Epithelial cell of prostate (primary cell): ENCODE measurements at regions not wholly inside any gene's neighbourhood (a gene's known extent, or its start where the extent isn't known, plus 50 kb on each side); places are given as distances from the start of the nearest gene placed in this dataset.

Source experiments
- DNase-seq: peaks from one replicate; pipeline ENCODE4 v3.0.0-alpha.2; 2011; ENCODE audit warnings: low read depth, low spot score
- H3K27ac ChIP-seq: fragments of 450-650 bp; 2 replicates; pipeline ENCODE4 v1.5.1; 2017; ENCODE audit warnings: mild to moderate bottlenecking

DNA sequence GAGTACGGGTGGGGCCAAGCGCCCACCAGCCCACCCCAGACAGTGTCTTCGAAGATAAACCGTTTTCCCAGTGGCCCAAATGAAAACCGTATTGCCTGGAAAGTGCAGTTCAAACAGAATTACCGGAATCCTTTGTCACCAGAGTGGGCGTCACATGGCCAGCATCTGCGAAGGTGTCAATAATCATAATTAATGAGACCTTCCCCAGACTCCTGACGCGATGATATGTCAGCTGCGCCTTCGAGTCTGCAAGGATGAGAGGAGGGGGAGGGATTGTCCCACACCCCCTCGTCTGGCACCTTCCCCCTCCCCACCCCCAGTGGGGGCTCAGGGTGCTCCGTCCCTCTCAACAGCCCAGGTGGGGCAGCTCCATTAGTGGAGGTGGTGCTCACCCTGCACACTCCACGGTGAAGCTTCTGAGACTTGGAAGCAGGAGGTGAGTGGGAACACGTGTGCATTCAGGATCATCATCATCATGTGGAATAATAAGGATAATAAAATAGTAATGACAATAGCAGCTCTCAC is 215.1 kb downstream of the PTPRU start:
- no peak overlapping the region for H3K27ac ChIP-seq
- DNase-seq: no peak

- no peak overlapping the region for H3K27ac ChIP-seq
- DNase-seq: no peak
These were observed 214.3 kb downstream of the PTPRU start for GRCh38 chr1:29450591-29450990.

DNA sequence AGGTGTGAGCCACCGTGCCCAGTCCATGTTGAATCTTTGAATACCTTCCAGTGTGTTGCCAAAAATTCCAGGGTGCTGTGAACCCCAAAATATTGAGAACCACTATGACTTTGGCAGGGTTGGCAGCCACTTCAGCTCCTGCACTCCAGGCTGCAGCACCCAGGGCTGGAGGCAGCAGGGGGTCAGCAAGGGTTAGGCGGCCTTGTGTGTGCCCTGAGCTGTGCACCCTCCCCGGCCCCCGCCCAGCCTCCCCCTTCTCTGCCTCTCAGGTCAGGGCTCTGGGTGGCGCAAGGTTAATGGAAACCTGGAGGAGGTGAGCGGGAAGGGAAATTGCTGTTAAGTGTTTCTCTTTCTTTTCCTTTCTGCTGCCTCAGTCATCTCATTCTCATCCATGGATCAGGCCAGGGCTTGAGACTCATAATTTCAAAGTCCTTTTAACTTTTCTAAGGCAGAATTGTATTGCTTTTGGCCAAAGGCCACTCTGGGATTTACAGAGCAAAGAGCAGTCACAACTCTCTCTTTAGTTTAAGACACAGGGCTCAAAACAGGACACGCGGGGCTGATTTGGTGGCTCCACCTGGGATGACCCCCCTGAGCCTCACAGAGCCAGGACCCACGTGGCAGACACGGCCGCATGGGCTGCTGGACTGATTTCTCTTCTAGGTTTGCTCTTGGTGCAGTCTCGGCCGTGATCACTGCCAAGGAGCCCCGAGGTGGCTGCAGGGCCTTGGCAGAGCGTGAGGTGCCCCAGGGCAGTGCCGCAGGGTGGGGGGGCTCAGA is 212.3 kb downstream of the PTPRU start:
- no peak for DNase-seq
- H3K27ac ChIP-seq: no peak overlapping the region

GRCh38 chr1:29447368-29447767 is 211.0 kb downstream of the PTPRU start:
- no peak overlapping the region for H3K27ac ChIP-seq
- DNase-seq: no peak

DNA sequence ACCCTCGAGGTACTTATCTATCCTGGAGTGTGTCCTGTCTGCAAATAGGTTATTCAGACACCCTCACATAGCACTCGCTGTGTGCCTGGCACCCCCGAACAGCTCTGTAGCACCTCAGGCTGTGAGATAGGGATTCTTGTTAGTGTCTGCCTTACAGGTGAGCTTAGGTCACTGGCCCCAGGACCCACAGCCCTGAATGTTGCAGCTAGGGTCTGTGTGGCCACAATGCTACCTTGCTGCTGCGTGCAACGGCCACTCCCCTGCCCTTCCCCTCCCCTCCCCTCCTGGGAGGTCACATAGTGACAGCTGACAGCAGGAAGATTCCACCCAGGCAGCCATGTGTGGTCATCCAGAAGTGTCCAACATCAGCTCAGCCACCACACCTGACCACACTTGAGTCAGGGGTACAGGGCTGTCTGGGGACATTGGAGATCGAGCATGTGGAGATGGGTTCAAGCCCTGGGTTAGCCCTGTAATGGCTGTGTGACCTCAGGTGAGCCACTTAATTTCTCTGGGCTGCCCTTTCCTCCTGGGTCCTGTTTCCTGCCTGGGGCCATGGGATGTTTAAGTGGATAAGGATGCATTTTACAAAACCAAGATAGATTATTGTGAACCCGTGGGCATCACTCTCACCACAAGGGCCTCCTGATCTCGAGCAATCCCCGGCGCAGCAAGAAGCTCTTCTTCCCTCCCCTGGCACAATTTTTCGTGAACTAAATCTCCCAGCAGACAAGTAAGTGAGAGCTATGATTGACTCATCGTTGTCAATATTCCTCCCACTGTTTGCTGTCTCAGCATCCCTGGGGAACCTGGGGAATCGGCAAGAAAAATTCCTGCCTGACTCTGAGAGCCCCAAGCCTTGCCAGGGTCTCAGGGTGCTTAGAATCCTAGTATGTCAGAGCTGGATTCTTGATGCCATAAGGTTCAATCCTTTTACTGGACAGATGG is 208.7 kb downstream of the PTPRU start:
- H3K27ac ChIP-seq: no peak overlapping the region
- no peak for DNase-seq

GRCh38 chr1:29444081-29444715 is 207.9 kb downstream of the PTPRU start:
- H3K27ac ChIP-seq: no peak overlapping the region
- no peak for DNase-seq

GRCh38 chr1:29441916-29442668 is 205.8 kb downstream of the PTPRU start:
- no peak for DNase-seq
- no peak overlapping the region for H3K27ac ChIP-seq

- no peak for DNase-seq
- no peak overlapping the region for H3K27ac ChIP-seq
These were observed 203.3 kb downstream of the PTPRU start for GRCh38 chr1:29439615-29440014.

GRCh38 chr1:29438991-29439390 is 202.7 kb downstream of the PTPRU start:
- H3K27ac ChIP-seq: no peak overlapping the region
- no peak for DNase-seq

DNA sequence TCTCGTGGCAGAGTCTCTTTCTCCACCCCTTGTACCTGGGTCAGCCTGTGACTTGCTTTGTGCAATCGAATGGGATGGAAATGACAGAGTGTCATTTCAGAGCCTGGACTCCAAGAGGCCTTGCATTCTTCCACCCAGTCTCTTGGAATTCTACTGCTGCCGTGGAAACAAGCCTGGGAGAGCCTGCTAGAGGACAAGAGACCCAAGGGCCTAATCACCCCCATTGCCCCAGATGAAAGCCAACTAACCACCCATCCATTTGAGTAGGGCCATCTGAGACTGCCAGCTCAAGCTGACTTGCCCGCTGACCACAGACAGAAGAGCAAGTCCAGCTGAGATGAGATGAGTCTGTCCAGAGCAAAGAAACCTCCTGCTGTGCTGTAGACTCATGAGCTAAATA is 201.6 kb downstream of the PTPRU start:
- DNase-seq: no peak
- H3K27ac ChIP-seq: no peak overlapping the region

DNA sequence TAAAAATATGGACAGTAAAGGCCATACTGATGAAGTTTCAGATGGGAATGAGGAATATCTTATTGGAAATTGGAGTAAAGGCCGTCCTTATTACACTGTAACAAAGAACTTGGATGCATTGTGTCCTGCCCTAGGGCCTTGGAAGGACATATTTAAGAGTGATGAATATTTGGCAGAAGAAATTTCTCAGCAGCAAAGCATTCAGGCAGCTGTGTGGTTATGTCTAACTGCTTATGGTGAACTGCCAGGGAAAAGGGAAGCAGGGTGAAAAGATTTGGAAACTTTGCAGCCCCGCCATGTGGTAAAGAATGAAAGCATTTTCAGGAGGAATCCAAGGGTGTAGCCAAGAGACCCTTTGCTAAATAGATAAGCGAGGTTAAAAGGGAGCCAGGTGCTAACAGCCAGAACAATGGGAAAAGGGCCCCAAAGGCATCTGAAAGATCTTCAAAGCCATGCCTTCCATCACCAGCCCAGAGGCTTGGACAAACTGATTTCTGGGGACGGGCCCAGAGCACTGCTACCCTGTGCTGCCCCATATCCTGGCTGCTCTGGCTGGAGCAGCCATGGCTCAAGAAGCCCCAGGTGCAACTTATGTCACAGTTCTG is 200.0 kb downstream of the PTPRU start:
- no peak overlapping the region for H3K27ac ChIP-seq
- DNase-seq: no peak

DNA sequence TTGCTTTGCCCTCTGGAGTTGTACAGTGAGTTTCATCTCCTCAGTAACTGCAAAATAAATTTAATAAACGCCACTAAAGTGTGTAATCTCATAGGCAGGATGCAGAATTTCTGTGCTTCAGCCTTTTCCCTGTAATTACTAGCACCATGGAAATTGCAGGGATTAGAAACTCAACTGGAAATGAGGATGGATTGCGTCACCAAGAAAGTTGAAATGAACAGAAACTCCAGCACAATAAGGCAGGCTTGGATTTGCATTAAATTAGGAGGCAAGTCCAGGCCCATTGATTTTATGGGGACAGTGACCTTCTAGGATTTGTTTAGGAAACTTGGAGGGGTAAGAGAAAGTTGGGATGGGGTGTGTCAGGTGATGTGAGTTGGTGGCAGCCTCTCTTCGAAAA is 197.5 kb downstream of the PTPRU start:
- DNase-seq: no peak
- no peak overlapping the region for H3K27ac ChIP-seq

GRCh38 chr1:29431138-29431537 is 194.8 kb downstream of the PTPRU start:
- no peak overlapping the region for H3K27ac ChIP-seq
- no peak for DNase-seq

DNA sequence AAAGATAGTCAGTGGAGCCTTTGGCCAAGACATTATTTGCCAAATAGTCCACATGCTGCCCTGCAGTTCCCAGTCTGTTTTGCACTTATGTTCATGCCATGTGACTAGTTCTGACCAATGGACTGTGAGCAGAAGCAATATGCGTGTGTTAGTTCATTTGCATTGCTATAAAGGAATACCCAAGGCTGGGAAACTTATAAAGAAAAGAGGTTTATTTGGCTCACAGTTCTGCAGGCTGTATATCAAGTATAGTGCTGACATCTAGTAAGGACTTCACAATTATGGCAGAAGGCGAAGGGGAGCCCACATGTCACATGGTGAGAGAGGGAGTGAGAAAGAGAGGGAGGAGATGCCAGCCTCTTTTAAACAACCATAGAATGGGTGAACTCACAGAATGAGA is 193.3 kb downstream of the PTPRU start:
- H3K27ac ChIP-seq: no peak overlapping the region
- DNase-seq: no peak

- no peak for DNase-seq
These were observed 192.7 kb downstream of the PTPRU start for GRCh38 chr1:29428997-29429396.

GRCh38 chr1:29428280-29428615 is 191.9 kb downstream of the PTPRU start:
- no peak for DNase-seq
- no peak overlapping the region for H3K27ac ChIP-seq

More at GRCh38 chr1:29428997-29429396, 192.7 kb downstream of the PTPRU start:
- H3K27ac ChIP-seq: no peak overlapping the region

DNA sequence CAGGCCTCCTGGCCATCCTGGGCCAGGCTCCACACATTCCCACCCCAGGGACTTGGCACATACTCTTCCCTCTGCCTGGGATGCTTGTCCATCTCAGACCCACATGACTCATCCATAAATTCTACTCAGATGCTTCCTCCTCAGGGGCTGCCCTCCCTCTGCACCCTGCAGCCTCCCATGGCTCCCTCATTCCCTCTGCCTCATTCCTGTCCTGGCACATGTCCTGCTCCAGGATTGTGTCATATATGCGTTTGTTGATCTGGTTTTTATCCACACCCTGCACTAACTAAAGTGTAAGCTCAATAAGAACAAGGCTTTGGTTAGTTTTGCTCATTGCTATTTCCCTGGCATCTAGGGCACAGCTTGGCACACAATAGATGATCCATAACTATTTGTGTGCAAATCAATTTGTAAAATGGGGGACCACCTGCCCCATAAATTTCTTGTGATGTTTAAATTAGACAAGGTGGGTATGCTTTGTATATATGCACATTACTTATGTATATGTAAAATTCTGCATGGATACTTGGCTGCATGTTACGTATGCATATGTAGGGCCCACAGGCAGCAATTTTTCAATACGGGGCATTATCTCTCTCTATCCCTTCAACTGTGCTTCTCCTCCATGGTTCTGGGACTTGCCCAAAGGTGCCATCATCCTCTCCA is 191.4 kb downstream of the PTPRU start:
- no peak overlapping the region for H3K27ac ChIP-seq

DNA sequence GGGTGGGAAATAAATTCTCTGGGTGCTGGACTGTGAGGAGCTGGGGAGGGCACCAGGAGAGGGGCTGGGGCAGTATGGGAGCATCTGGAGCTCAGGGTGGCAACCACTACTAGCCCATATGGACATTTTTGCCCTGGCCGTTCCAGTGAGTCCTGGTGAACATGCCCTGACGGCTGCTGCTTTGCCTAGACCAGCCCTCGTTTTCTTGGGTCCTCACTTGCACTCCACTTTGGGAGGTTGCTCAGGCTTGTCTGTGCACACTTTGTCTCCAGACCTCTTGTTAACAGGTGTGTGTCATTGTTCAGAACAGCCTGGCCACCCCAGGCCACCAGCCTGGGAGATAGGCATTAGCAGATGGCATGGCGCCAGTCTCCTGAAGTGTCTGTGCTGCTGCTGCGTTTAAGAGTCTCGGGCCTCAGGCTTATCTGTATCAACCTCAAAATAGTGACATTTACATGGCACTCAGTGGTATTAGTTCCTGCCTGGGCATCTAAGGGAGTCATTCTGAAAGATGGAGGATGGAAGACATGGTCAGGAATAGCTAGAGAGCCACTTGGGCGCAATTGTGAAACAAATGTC is 190.5 kb downstream of the PTPRU start:
- DNase-seq: no peak
- H3K27ac ChIP-seq: no peak overlapping the region

More for the DNA sequence above, 191.4 kb downstream of the PTPRU start:
- no peak for DNase-seq

DNA sequence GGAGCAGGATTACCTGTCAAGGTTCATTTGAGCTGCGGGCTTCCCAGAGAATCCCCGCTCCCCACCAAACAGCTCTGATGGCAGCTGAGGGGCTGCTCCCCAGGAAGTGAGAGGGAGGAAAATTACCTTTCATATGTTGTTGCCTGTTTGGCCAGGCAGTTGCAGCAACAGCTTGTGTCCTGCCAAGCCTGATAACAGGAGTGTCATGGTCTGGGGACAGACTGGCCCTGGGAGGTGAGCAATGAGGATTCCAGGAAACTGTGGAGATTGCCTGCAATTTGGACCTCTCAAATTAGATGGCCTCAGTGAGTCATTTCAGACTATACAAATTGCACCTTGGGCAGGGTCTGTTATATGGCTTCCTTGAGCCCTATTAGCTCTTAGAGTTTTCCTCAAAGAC is 189.3 kb downstream of the PTPRU start:
- H3K27ac ChIP-seq: no peak overlapping the region
- no peak for DNase-seq
